Neural cell (in vitro differentiated cells): ENCODE measurements at regions not wholly inside any gene's neighbourhood (a gene's known extent, or its start where the extent isn't known, plus 50 kb on each side); places are given as distances from the start of the nearest gene placed in this dataset.
"Not testable (repeated sequence)": the region's sequence is repeated elsewhere in the genome, so short reads cannot be mapped to it uniquely, and the experiment has no call there.

Experiments
- H2AFZ ChIP-seq: fragments of 200-600, 300-800 bp; sonication (generic), shearing (Covaris generic); 2 replicates; pipeline ENCODE4 v1.6.0; 2014; ENCODE audit warnings: low read depth, mild to moderate bottlenecking, antibody characterized with exemption, low read length, moderate library complexity
- H3F3A ChIP-seq: fragments of 200-600 bp; shearing (Covaris generic); 2 replicates; pipeline ENCODE4 v1.6.1; 2016; ENCODE audit warnings: mild to moderate bottlenecking, moderate library complexity, mixed read lengths, antibody characterized with exemption, low read length; ENCODE audit not compliant: insufficient read depth, poor library complexity, severe bottlenecking
- H3K27ac ChIP-seq: fragments of 200-600, 300-800 bp; sonication (generic), shearing (Covaris generic); 2 replicates; pipeline ENCODE4 v1.5.1; 2014; ENCODE audit warnings: mild to moderate bottlenecking, low read length, moderate library complexity
- H3K27me3 ChIP-seq: fragments of 300-800, 200-600 bp; sonication (generic), shearing (Covaris generic); 2 replicates; pipeline ENCODE4 v1.6.0; 2014; ENCODE audit warnings: mild to moderate bottlenecking, low read depth, low read length, moderate library complexity; ENCODE audit not compliant: insufficient read depth
- H3K36me3 ChIP-seq: fragments of 300-800, 200-600 bp; sonication (generic), shearing (Covaris generic); 2 replicates; pipeline ENCODE4 v1.5.1; 2014; ENCODE audit warnings: mild to moderate bottlenecking, antibody characterized with exemption, low read length, moderate library complexity; ENCODE audit not compliant: insufficient read depth
- H3K4me2 ChIP-seq: fragments of 300-800, 200-600 bp; sonication (generic), shearing (Covaris generic); 2 replicates; pipeline ENCODE4 v1.6.0; 2014; ENCODE audit warnings: mild to moderate bottlenecking, low read length
- H3K4me3 ChIP-seq: fragments of 300-800, 200-600 bp; sonication (generic), shearing (Covaris generic); 2 replicates; pipeline ENCODE4 v1.5.1; 2014; ENCODE audit warnings: mild to moderate bottlenecking, low read length, moderate library complexity
- H3K79me2 ChIP-seq: fragments of 200-600 bp; shearing (Covaris generic); replicated peaks from 2 replicates; pipeline ENCODE4 v1.6.0; 2014; ENCODE audit warnings: mild to moderate bottlenecking, low read length, moderate library complexity; ENCODE audit not compliant: insufficient read depth
- H3K9ac ChIP-seq: fragments of 300-800, 200-600 bp; sonication (generic), shearing (Covaris generic); 2 replicates; pipeline ENCODE4 v1.6.1; 2016; ENCODE audit warnings: mild to moderate bottlenecking, low read length, mixed read lengths
- H3K9me2 ChIP-seq: fragments of 200-600 bp; shearing (Covaris generic); 2 replicates; pipeline ENCODE4 v1.6.1; 2016; ENCODE audit warnings: mild to moderate bottlenecking, low read length, mixed read lengths; ENCODE audit not compliant: insufficient read depth
- H3K9me3 ChIP-seq: fragments of 200-600, 300-800 bp; sonication (generic), shearing (Covaris generic); 2 replicates; pipeline ENCODE4 v1.6.1; 2016; ENCODE audit warnings: mild to moderate bottlenecking, mixed run types, low read length, moderate library complexity, mixed read lengths
- H4K20me1 ChIP-seq: fragments of 200-600 bp; shearing (Covaris generic); 2 replicates; pipeline ENCODE4 v1.6.1; 2016; ENCODE audit warnings: mild to moderate bottlenecking, mixed run types; ENCODE audit not compliant: insufficient read depth
- EP300 ChIP-seq: fragments of 450-650 bp; conservative IDR thresholded peaks from 2 replicates; pipeline ENCODE4 v1.6.1; 2014; ENCODE audit warnings: antibody characterized with exemption, mild to moderate bottlenecking, moderate library complexity; ENCODE audit not compliant: poor library complexity, severe bottlenecking
- EZH2 ChIP-seq: fragments of 200-600, 300-800 bp; shearing (Covaris generic), sonication (generic); IDR thresholded peaks from 2 replicates; pipeline ENCODE4 v1.6.1; 2014; ENCODE audit warnings: antibody characterized with exemption, low read length, borderline replicate concordance, mild to moderate bottlenecking; ENCODE audit not compliant: insufficient read depth, poor library complexity, severe bottlenecking
- MXI1 ChIP-seq: fragments of 450-650 bp; conservative IDR thresholded peaks from 2 replicates; pipeline ENCODE4 v1.6.1; 2014; ENCODE audit warnings: antibody characterized with exemption, mild to moderate bottlenecking; ENCODE audit not compliant: poor library complexity, severe bottlenecking
- POLR2AphosphoS5 ChIP-seq: IDR thresholded peaks from 2 replicates; pipeline ENCODE4 v1.6.1; 2012
- RAD21 ChIP-seq: fragments of 450-650 bp; conservative IDR thresholded peaks from 2 replicates; pipeline ENCODE4 v1.6.1; 2014; ENCODE audit warnings: antibody characterized with exemption, mild to moderate bottlenecking, moderate library complexity
- SMC3 ChIP-seq: fragments of 450-650 bp; conservative IDR thresholded peaks from 2 replicates; pipeline ENCODE4 v1.6.1; 2014; ENCODE audit warnings: antibody characterized with exemption, mild to moderate bottlenecking, moderate library complexity; ENCODE audit not compliant: poor library complexity
- TAF1 ChIP-seq: IDR thresholded peaks from 2 replicates; pipeline ENCODE4 v1.6.1; 2012; ENCODE audit warnings: low read depth
- TF ChIP-seq, protein P1 (sequence below): IDR thresholded peaks from 2 replicates; pipeline ENCODE4 v1.6.1; 2012; ENCODE audit warnings: borderline replicate concordance
- TF ChIP-seq, protein P2 (sequence below): fragments of 450-650 bp; IDR thresholded peaks from 2 replicates; pipeline ENCODE4 v1.5.1; 2014; ENCODE audit warnings: antibody characterized with exemption, mild to moderate bottlenecking, moderate library complexity; ENCODE audit not compliant: poor library complexity, severe bottlenecking

DNA sequence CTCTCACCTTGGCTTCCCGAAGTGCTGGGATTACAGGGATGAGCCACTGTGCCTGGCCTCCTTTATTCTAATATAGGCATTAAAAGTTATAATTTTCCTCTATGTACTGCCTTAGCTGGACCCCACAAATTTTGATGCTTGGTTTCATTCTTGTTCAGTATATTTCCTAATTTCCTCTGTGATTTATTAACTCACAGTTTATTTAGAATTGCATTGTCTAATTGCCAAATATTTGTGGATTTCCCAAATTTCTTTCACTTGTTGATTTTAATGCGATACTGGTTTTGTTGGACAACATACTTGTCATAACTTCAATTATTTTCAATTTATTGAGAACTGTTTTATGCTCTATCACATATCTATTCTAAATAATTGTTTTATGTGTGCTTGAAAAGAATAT lies 366.0 kb downstream of the OMA1 start:
- Histone ChIP-seq H3K4me2 (no peak overlapping the region), H3K79me2 (no peaks in the 10 kb centered on the region), H3K9ac (no peak overlapping the region), H2AFZ (no peak overlapping the region), H3K9me2 (no peaks in the 10 kb centered on the region), H4K20me1 (no peaks in the 10 kb centered on the region), H3F3A (no peaks in the 10 kb centered on the region), H3K27me3 (no peaks in the 10 kb centered on the region), H3K36me3 (no peaks in the 10 kb centered on the region), H3K27ac (no peak overlapping the region), H3K9me3 (no peaks in the 10 kb centered on the region), H3K4me3 (no peak overlapping the region)
- TF ChIP-seq RAD21 (no peak), EP300 (no peak), SMC3 (no peak), MXI1 (no peak), TAF1 (no peak), EZH2 (no peak), POLR2AphosphoS5 (no peak)
- TF ChIP-seq, protein P1, sequence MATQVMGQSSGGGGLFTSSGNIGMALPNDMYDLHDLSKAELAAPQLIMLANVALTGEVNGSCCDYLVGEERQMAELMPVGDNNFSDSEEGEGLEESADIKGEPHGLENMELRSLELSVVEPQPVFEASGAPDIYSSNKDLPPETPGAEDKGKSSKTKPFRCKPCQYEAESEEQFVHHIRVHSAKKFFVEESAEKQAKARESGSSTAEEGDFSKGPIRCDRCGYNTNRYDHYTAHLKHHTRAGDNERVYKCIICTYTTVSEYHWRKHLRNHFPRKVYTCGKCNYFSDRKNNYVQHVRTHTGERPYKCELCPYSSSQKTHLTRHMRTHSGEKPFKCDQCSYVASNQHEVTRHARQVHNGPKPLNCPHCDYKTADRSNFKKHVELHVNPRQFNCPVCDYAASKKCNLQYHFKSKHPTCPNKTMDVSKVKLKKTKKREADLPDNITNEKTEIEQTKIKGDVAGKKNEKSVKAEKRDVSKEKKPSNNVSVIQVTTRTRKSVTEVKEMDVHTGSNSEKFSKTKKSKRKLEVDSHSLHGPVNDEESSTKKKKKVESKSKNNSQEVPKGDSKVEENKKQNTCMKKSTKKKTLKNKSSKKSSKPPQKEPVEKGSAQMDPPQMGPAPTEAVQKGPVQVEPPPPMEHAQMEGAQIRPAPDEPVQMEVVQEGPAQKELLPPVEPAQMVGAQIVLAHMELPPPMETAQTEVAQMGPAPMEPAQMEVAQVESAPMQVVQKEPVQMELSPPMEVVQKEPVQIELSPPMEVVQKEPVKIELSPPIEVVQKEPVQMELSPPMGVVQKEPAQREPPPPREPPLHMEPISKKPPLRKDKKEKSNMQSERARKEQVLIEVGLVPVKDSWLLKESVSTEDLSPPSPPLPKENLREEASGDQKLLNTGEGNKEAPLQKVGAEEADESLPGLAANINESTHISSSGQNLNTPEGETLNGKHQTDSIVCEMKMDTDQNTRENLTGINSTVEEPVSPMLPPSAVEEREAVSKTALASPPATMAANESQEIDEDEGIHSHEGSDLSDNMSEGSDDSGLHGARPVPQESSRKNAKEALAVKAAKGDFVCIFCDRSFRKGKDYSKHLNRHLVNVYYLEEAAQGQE = no peak
- TF ChIP-seq, protein P2, sequence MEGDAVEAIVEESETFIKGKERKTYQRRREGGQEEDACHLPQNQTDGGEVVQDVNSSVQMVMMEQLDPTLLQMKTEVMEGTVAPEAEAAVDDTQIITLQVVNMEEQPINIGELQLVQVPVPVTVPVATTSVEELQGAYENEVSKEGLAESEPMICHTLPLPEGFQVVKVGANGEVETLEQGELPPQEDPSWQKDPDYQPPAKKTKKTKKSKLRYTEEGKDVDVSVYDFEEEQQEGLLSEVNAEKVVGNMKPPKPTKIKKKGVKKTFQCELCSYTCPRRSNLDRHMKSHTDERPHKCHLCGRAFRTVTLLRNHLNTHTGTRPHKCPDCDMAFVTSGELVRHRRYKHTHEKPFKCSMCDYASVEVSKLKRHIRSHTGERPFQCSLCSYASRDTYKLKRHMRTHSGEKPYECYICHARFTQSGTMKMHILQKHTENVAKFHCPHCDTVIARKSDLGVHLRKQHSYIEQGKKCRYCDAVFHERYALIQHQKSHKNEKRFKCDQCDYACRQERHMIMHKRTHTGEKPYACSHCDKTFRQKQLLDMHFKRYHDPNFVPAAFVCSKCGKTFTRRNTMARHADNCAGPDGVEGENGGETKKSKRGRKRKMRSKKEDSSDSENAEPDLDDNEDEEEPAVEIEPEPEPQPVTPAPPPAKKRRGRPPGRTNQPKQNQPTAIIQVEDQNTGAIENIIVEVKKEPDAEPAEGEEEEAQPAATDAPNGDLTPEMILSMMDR = no peak

DNA sequence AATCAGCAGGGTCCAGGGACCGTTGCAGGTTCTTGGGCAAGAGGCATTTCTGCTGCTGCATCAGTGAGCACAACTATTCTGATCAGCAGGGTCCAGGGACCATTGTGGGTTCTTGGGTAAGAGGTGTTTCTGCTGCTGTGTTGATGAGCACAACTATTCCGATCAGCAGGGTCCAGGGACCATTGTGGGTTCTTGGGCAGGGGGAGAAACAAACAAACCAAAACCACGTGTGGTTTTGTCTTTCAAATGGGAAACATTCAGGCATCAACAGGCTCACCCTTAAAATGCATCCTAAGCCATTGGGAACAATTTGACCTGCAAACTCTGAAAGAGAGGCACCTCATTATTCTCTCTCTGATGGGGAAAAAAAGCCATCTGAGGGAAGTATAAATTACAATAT lies 377.4 kb downstream of the OMA1 start:
- not testable (repeated sequence) for H3K9ac ChIP-seq, H3K4me3 ChIP-seq, H3K36me3 ChIP-seq, H3K4me2 ChIP-seq, H3F3A ChIP-seq, H4K20me1 ChIP-seq, H3K27ac ChIP-seq, H3K9me2 ChIP-seq, H3K9me3 ChIP-seq, H3K27me3 ChIP-seq, H2AFZ ChIP-seq, H3K79me2 ChIP-seq

DNA sequence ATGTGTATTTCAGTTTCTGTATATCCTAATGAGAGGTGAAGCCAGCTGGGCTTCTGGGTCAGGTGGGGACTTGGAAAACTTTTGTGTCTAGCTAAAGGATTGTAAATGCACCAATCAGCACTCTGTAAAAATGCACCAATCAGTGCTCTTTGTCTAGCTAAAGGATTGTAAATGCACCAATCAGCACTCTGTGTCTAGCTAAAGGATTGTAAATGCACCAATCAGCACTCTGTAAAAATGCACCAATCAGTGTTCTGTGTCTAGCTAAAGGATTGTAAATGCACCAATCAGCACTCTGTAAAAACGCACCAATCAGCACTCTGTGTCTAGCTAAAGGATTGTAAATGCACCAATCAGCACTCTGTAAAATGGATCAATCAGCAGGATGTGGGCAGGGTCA lies 379.4 kb downstream of the OMA1 start:
- H2AFZ ChIP-seq, H3K9ac ChIP-seq, H3K27ac ChIP-seq, H3F3A ChIP-seq, H3K9me3 ChIP-seq, H3K79me2 ChIP-seq, H3K36me3 ChIP-seq, H3K4me2 ChIP-seq, H3K27me3 ChIP-seq, H3K9me2 ChIP-seq, H4K20me1 ChIP-seq, H3K4me3 ChIP-seq: not testable (repeated sequence)
